ENCODE measurements at regions not wholly inside any gene's neighbourhood (a gene's known extent, or its start where the extent isn't known, plus 50 kb on each side); places are given as distances from the start of the nearest gene placed in this dataset.

DNA sequence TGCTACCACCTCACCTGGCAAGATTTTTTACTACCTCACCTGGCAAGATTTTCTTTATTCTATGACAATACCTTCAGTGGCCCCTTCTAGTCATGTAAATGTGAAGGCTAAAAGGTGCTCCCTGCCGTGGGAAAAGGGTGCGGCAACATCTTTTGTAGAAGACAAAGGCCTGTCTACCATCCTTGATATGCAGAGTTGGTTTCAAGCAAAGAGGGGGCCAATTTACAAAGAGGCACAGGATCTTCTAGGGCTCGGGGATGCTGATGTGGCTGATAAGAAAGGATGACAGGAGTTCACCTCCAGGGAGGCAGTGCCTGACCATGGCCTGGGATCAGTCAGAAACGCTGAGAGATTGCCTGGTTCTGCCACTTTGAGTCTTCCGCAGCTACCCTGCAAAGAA, 165.4 kb upstream of the SLC1A4 start:
- no peak for TF ChIP-seq POLR2A (IDR thresholded peaks at IDR 0.05)
- no peak for TF ChIP-seq CTCF (IDR thresholded peaks at IDR 0.05)
- TF ChIP-seq POLR2AphosphoS5 (IDR thresholded peaks at IDR 0.05): no peak
